ENCODE measurements at regions not wholly inside any gene's neighbourhood (a gene's known extent, or its start where the extent isn't known, plus 50 kb on each side); places are given as distances from the start of the nearest gene placed in this dataset.

- H3K4me1 ChIP-seq (ENCODE audit: control insufficient read depth in 5 of 5, insufficient read depth in 5 of 5, low read length in 5 of 5): no peaks in the 10 kb centered on the region
- no peaks in the 10 kb centered on the region for H3K9me3 ChIP-seq (ENCODE audit: control insufficient read depth in 5 of 5, low read length in 5 of 5)
- H3K4me3 ChIP-seq (ENCODE audit: low read depth in 1 of 5, low read length in 5 of 5): no peak overlapping the region
- H3K9ac ChIP-seq (ENCODE audit: low read length in 5 of 5): no peak overlapping the region
- H3K27me3 ChIP-seq (ENCODE audit: control insufficient read depth in 5 of 5, insufficient read depth in 4 of 5, low read length in 5 of 5): no peaks in the 10 kb centered on the region
- H3K36me3 ChIP-seq (ENCODE audit: control insufficient read depth in 5 of 5, insufficient read depth in 5 of 5, low read length in 5 of 5): no peaks in the 10 kb centered on the region
- H3K27ac ChIP-seq (ENCODE audit: low read depth, low read length): no peak overlapping the region
These were observed 391.6 kb upstream of the LRATD1 start for GRCh38 chr2:14240868-14241267.

GRCh38 chr2:14245901-14246300 lies 386.6 kb upstream of the LRATD1 start:
- no peaks in the 10 kb centered on the region for H3K4me1 ChIP-seq (ENCODE audit: control insufficient read depth in 5 of 5, insufficient read depth in 5 of 5, low read length in 5 of 5)
- H3K27me3 ChIP-seq (ENCODE audit: control insufficient read depth in 5 of 5, insufficient read depth in 4 of 5, low read length in 5 of 5): no peaks in the 10 kb centered on the region
- no peaks in the 10 kb centered on the region for H3K36me3 ChIP-seq (ENCODE audit: control insufficient read depth in 5 of 5, insufficient read depth in 5 of 5, low read length in 5 of 5)
- H3K27ac ChIP-seq (ENCODE audit: low read depth, low read length): no peak overlapping the region
- no peak overlapping the region for H3K4me3 ChIP-seq (ENCODE audit: low read depth in 1 of 5, low read length in 5 of 5)
- no peaks in the 10 kb centered on the region for H3K9me3 ChIP-seq (ENCODE audit: control insufficient read depth in 5 of 5, low read length in 5 of 5)
- no peak overlapping the region for H3K9ac ChIP-seq (ENCODE audit: low read length in 5 of 5)

GRCh38 chr2:14255135-14255820 lies 377.2 kb upstream of the LRATD1 start:
- Histone ChIP-seq H3K4me3 (ENCODE audit: low read depth in 1 of 5, low read length in 5 of 5) (no peak overlapping the region), H3K9me3 (ENCODE audit: control insufficient read depth in 5 of 5, low read length in 5 of 5) (peaks cover 0 to 2% (median 0%) of the 10 kb centered on the region in 5 donors), H3K36me3 (ENCODE audit: control insufficient read depth in 5 of 5, insufficient read depth in 5 of 5, low read length in 5 of 5) (no peaks in the 10 kb centered on the region), H3K4me1 (ENCODE audit: control insufficient read depth in 5 of 5, insufficient read depth in 5 of 5, low read length in 5 of 5) (no peaks in the 10 kb centered on the region), H3K27me3 (ENCODE audit: control insufficient read depth in 5 of 5, insufficient read depth in 4 of 5, low read length in 5 of 5) (no peaks in the 10 kb centered on the region), H3K27ac (ENCODE audit: low read depth, low read length) (no peak overlapping the region), H3K9ac (ENCODE audit: low read length in 5 of 5) (no peak overlapping the region)

GRCh38 chr2:14256890-14257289 lies 375.6 kb upstream of the LRATD1 start:
- Histone ChIP-seq H3K4me1 (ENCODE audit: control insufficient read depth in 5 of 5, insufficient read depth in 5 of 5, low read length in 5 of 5) (no peaks in the 10 kb centered on the region), H3K9ac (ENCODE audit: low read length in 5 of 5) (no peak overlapping the region), H3K27me3 (ENCODE audit: control insufficient read depth in 5 of 5, insufficient read depth in 4 of 5, low read length in 5 of 5) (no peaks in the 10 kb centered on the region), H3K4me3 (ENCODE audit: low read depth in 1 of 5, low read length in 5 of 5) (no peak overlapping the region), H3K27ac (ENCODE audit: low read depth, low read length) (no peak overlapping the region), H3K36me3 (ENCODE audit: control insufficient read depth in 5 of 5, insufficient read depth in 5 of 5, low read length in 5 of 5) (no peaks in the 10 kb centered on the region), H3K9me3 (ENCODE audit: control insufficient read depth in 5 of 5, low read length in 5 of 5) (peaks cover 0 to 2% (median 0%) of the 10 kb centered on the region in 5 donors)

- H3K4me3 ChIP-seq (ENCODE audit: low read depth in 1 of 5, low read length in 5 of 5): no peak overlapping the region
- H3K27ac ChIP-seq (ENCODE audit: low read depth, low read length): no peak overlapping the region
- H3K27me3 ChIP-seq (ENCODE audit: control insufficient read depth in 5 of 5, insufficient read depth in 4 of 5, low read length in 5 of 5): no peaks in the 10 kb centered on the region
- H3K36me3 ChIP-seq (ENCODE audit: control insufficient read depth in 5 of 5, insufficient read depth in 5 of 5, low read length in 5 of 5): no peaks in the 10 kb centered on the region
- H3K4me1 ChIP-seq (ENCODE audit: control insufficient read depth in 5 of 5, insufficient read depth in 5 of 5, low read length in 5 of 5): no peaks in the 10 kb centered on the region
- peaks cover 0 to 2% (median 0%) of the 10 kb centered on the region in 5 donors for H3K9me3 ChIP-seq (ENCODE audit: control insufficient read depth in 5 of 5, low read length in 5 of 5)
- H3K9ac ChIP-seq (ENCODE audit: low read length in 5 of 5): no peak overlapping the region
These were observed 374.6 kb upstream of the LRATD1 start for GRCh38 chr2:14257801-14258507.

- H3K4me1 ChIP-seq (ENCODE audit: control insufficient read depth in 5 of 5, insufficient read depth in 5 of 5, low read length in 5 of 5): no peaks in the 10 kb centered on the region
- no peaks in the 10 kb centered on the region for H3K9me3 ChIP-seq (ENCODE audit: control insufficient read depth in 5 of 5, low read length in 5 of 5)
- no peak overlapping the region for H3K27ac ChIP-seq (ENCODE audit: low read depth, low read length)
- H3K27me3 ChIP-seq (ENCODE audit: control insufficient read depth in 5 of 5, insufficient read depth in 4 of 5, low read length in 5 of 5): no peaks in the 10 kb centered on the region
- H3K9ac ChIP-seq (ENCODE audit: low read length in 5 of 5): no peak overlapping the region
- H3K36me3 ChIP-seq (ENCODE audit: control insufficient read depth in 5 of 5, insufficient read depth in 5 of 5, low read length in 5 of 5): no peaks in the 10 kb centered on the region
- H3K4me3 ChIP-seq (ENCODE audit: low read depth in 1 of 5, low read length in 5 of 5): no peak overlapping the region
These were observed 370.7 kb upstream of the LRATD1 start for GRCh38 chr2:14261771-14262170.

- no peak overlapping the region for H3K9ac ChIP-seq (ENCODE audit: low read length in 5 of 5)
- no peak overlapping the region for H3K4me3 ChIP-seq (ENCODE audit: low read depth in 1 of 5, low read length in 5 of 5)
- H3K36me3 ChIP-seq (ENCODE audit: control insufficient read depth in 5 of 5, insufficient read depth in 5 of 5, low read length in 5 of 5): no peaks in the 10 kb centered on the region
- H3K27ac ChIP-seq (ENCODE audit: low read depth, low read length): no peak overlapping the region
- H3K4me1 ChIP-seq (ENCODE audit: control insufficient read depth in 5 of 5, insufficient read depth in 5 of 5, low read length in 5 of 5): no peaks in the 10 kb centered on the region
- no peaks in the 10 kb centered on the region for H3K27me3 ChIP-seq (ENCODE audit: control insufficient read depth in 5 of 5, insufficient read depth in 4 of 5, low read length in 5 of 5)
- H3K9me3 ChIP-seq (ENCODE audit: control insufficient read depth in 5 of 5, low read length in 5 of 5): no peaks in the 10 kb centered on the region
These were observed 369.5 kb upstream of the LRATD1 start for GRCh38 chr2:14263053-14263452.

- H3K27me3 ChIP-seq (ENCODE audit: control insufficient read depth in 5 of 5, insufficient read depth in 4 of 5, low read length in 5 of 5): no peaks in the 10 kb centered on the region
- H3K9ac ChIP-seq (ENCODE audit: low read length in 5 of 5): no peak overlapping the region
- H3K36me3 ChIP-seq (ENCODE audit: control insufficient read depth in 5 of 5, insufficient read depth in 5 of 5, low read length in 5 of 5): no peaks in the 10 kb centered on the region
- H3K4me1 ChIP-seq (ENCODE audit: control insufficient read depth in 5 of 5, insufficient read depth in 5 of 5, low read length in 5 of 5): no peaks in the 10 kb centered on the region
- no peak overlapping the region for H3K4me3 ChIP-seq (ENCODE audit: low read depth in 1 of 5, low read length in 5 of 5)
- H3K27ac ChIP-seq (ENCODE audit: low read depth, low read length): no peak overlapping the region
- peaks cover 0 to 5% (median 0%) of the 10 kb centered on the region in 5 donors for H3K9me3 ChIP-seq (ENCODE audit: control insufficient read depth in 5 of 5, low read length in 5 of 5)
These were observed 362.4 kb upstream of the LRATD1 start for GRCh38 chr2:14270036-14270582.

- H3K9me3 ChIP-seq (ENCODE audit: control insufficient read depth in 5 of 5, low read length in 5 of 5): peaks cover 0 to 8% (median 4%) of the 10 kb centered on the region in 5 donors
- H3K27ac ChIP-seq (ENCODE audit: low read depth, low read length): no peak overlapping the region
- H3K27me3 ChIP-seq (ENCODE audit: control insufficient read depth in 5 of 5, insufficient read depth in 4 of 5, low read length in 5 of 5): no peaks in the 10 kb centered on the region
- no peak overlapping the region for H3K9ac ChIP-seq (ENCODE audit: low read length in 5 of 5)
- H3K4me1 ChIP-seq (ENCODE audit: control insufficient read depth in 5 of 5, insufficient read depth in 5 of 5, low read length in 5 of 5): no peaks in the 10 kb centered on the region
- no peaks in the 10 kb centered on the region for H3K36me3 ChIP-seq (ENCODE audit: control insufficient read depth in 5 of 5, insufficient read depth in 5 of 5, low read length in 5 of 5)
- no peak overlapping the region for H3K4me3 ChIP-seq (ENCODE audit: low read depth in 1 of 5, low read length in 5 of 5)
These were observed 360.0 kb upstream of the LRATD1 start for GRCh38 chr2:14272396-14273075.

- no peaks in the 10 kb centered on the region for H3K36me3 ChIP-seq (ENCODE audit: control insufficient read depth in 5 of 5, insufficient read depth in 5 of 5, low read length in 5 of 5)
- no peaks in the 10 kb centered on the region for H3K4me1 ChIP-seq (ENCODE audit: control insufficient read depth in 5 of 5, insufficient read depth in 5 of 5, low read length in 5 of 5)
- H3K27me3 ChIP-seq (ENCODE audit: control insufficient read depth in 5 of 5, insufficient read depth in 4 of 5, low read length in 5 of 5): no peaks in the 10 kb centered on the region
- no peak overlapping the region for H3K27ac ChIP-seq (ENCODE audit: low read depth, low read length)
- H3K9me3 ChIP-seq (ENCODE audit: control insufficient read depth in 5 of 5, low read length in 5 of 5): peaks cover 0 to 8% (median 4%) of the 10 kb centered on the region in 5 donors
- H3K4me3 ChIP-seq (ENCODE audit: low read depth in 1 of 5, low read length in 5 of 5): no peak overlapping the region
- H3K9ac ChIP-seq (ENCODE audit: low read length in 5 of 5): no peak overlapping the region
These were observed 358.9 kb upstream of the LRATD1 start for GRCh38 chr2:14273650-14274049.
